Adrenal gland (tissue), 9 donors: ENCODE measurements at regions not wholly inside any gene's neighbourhood (a gene's known extent, or its start where the extent isn't known, plus 50 kb on each side); places are given as distances from the start of the nearest gene placed in this dataset.

ENCODE experiments used
- DNase-seq, 7 donors: peaks; one replicate each; pipeline ENCODE4 v3.0.0-alpha.2; 2019 to 2020
- H3K27ac ChIP-seq, 5 donors: fragments of 200-600 bp; sonication (generic) in 4 of 5; 1 replicate in 3 of 5; 2 replicates in 2 of 5; pipeline versions ENCODE4 v1.5.1 to v1.8.0; 2016 to 2020; ENCODE audit warnings: mild to moderate bottlenecking in 1 of 5
- H3K27me3 ChIP-seq: fragments of 200-600 bp; 2 replicates; pipeline ENCODE4 v1.8.0; 2021
- H3K36me3 ChIP-seq, 2 donors: fragments of 200-600 bp; replicated peaks in 1 of 2; 1 replicate in 1 of 2; 2 replicates in 1 of 2; pipeline versions ENCODE4 v1.5.1 to v1.8.0; 2018 to 2022
- H3K4me1 ChIP-seq, 2 donors: fragments of 200-600 bp; replicated peaks in 1 of 2; 1 replicate in 1 of 2; 2 replicates in 1 of 2; pipeline versions ENCODE4 v1.5.1 to v1.8.0; 2018 to 2021
- H3K4me3 ChIP-seq, 4 donors: fragments of 200-600 bp; sonication (generic) in 3 of 4; one replicate each; pipeline ENCODE4 v1.5.1; 2016 to 2018
- H3K9me3 ChIP-seq, 3 donors: fragments of 200-600 bp; sonication (generic) in 1 of 3; replicated peaks in 1 of 3; 1 replicate in 2 of 3; 2 replicates in 1 of 3; pipeline versions ENCODE4 v1.5.1 to v1.8.0; 2016 to 2021
- CTCF ChIP-seq, 6 experiments: fragments of 450-650 bp in 4 of 6; fragments of 200-600 bp in 2 of 6; sonication (generic) in 1 of 6; IDR thresholded peaks; 1 replicate in 5 of 6; 2 replicates in 1 of 6; pipeline versions ENCODE4 v1.5.1 to v1.8.0; 2016 to 2021; ENCODE audit warnings: antibody characterized with exemption in 6 of 6, mild to moderate bottlenecking in 2 of 6, moderate library complexity in 1 of 6
- POLR2A ChIP-seq, 2 donors: fragments of 450-650 bp; IDR thresholded peaks; one replicate each; pipeline ENCODE4 v1.6.1; 2017; ENCODE audit warnings: antibody characterized with exemption in 2 of 2, mild to moderate bottlenecking in 2 of 2, moderate library complexity in 1 of 2
- WGBS, 4 donors: extraction: QIAGEN DNeasy Blood & Tissue Kit in 2 of 4; methylation state at CpG; one replicate each; pipeline versions ENCODE4 v1.1.5 to v1.1.7; 2013 to 2017; 5-methylcytosine and 5-hydroxymethylcytosine counted together
- intact Hi-C, 2 donors: fragments of 100-400 bp; cut with DNase I; formaldehyde crosslinking; loops; one replicate each; pipeline versions ENCODE4 v1.14.1 to v1.15.0; 2022 to 2023
- donor health status: healthy with polysubstance abuse.
- donor health status: Bipolar disorder and iron deficiency.
- donor health status: DM: yes; HTN: yes; CAD: no.
- donor health status: DM: no; HTN: no; CAD: no.
- donor health status: DM: no; HTN: no; CAD: no.

DNA sequence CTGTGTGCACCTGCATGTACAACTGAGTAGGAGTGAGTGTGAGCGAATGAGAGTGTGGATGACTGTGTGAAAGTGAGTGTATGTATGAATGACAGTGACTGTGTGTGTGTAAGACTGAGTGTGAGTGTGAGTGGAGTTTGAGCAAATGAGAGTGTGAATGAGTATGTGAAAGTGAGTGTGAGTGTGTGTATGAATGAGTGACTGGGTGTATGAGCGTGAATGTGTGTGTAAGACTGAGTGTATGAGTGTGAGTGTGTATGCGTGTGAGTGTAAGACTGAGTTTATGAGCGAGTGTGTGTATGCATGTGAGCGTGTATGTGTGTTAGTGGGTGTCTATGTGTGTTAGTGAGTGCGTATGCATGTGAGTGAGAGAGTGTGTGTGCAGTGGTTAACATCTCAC is 220.8 kb downstream of the QKI start:
- Histone ChIP-seq H3K4me1 (no peaks in the 10 kb centered on the region), H3K27me3 (peaks cover 13% of the 10 kb centered on the region), H3K36me3 (no peaks in the 10 kb centered on the region), H3K9me3 (no peaks in the 10 kb centered on the region), H3K27ac (no peak overlapping the region), H3K4me3 (no peak overlapping the region)
- intact Hi-C loops: no loop called here
- TF ChIP-seq CTCF (IDR thresholded peaks at IDR 0.05): no peak
- TF ChIP-seq POLR2A (IDR thresholded peaks at IDR 0.05): no peak
- 89 to 92% (median 91%) methylated on average over 6 of the region's 6 CpGs for WGBS, 4 donors
- DNase-seq: no peak

- Histone ChIP-seq H3K27ac (no peak overlapping the region), H3K9me3 (no peaks in the 10 kb centered on the region), H3K36me3 (no peaks in the 10 kb centered on the region), H3K27me3 (peaks cover 21% of the 10 kb centered on the region), H3K4me3 (no peak overlapping the region), H3K4me1 (no peaks in the 10 kb centered on the region)
- DNase-seq: no peak
- intact Hi-C loops: no loop called here
- 82 to 87% (median 85%) methylated on average over 11 to 21 of the region's 21 CpGs for WGBS, 4 donors
- TF ChIP-seq CTCF (IDR thresholded peaks at IDR 0.05): no peak
- TF ChIP-seq POLR2A (IDR thresholded peaks at IDR 0.05): no peak
These were observed 220.0 kb downstream of the QKI start for GRCh38 chr6:163634211-163635171.

DNA sequence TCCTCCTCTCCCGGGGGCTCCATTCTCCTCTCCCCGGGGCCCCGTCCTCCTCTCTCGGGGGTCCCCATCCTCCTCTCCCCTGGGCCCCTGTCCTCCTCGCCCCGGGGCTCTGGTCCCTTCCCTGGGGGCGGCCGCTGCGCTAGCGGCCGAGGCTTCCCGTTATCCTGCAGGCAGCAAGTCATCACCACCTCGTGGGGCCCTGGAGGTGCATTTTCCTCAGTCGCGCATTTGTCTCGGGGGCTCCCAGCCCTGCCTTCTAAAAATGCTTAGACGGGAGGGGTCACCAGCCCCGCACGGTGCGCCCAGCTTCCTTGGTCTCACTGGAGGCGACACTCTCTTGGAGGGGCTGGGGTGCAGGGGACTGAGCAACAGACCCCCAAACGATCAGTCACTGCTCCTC is 216.5 kb downstream of the QKI start:
- no peaks in the 10 kb centered on the region for H3K9me3 ChIP-seq
- no peak for DNase-seq
- no peak overlapping the region for H3K27ac ChIP-seq
- H3K4me3 ChIP-seq: no peak overlapping the region
- no peaks in the 10 kb centered on the region for H3K36me3 ChIP-seq
- H3K4me1 ChIP-seq: no peaks in the 10 kb centered on the region
- intact Hi-C loops: no loop called here
- WGBS, 4 donors: 35 to 53% (median 37%) methylated on average over 12 to 22 of the region's 22 CpGs
- no peak for TF ChIP-seq POLR2A (IDR thresholded peaks at IDR 0.05)
- TF ChIP-seq CTCF (IDR thresholded peaks at IDR 0.05): no peak
- H3K27me3 ChIP-seq: peaks cover 22% of the 10 kb centered on the region

GRCh38 chr6:163630572-163630971 is 216.1 kb downstream of the QKI start:
- Histone ChIP-seq H3K9me3 (no peaks in the 10 kb centered on the region), H3K27me3 (peaks cover 22% of the 10 kb centered on the region), H3K4me1 (no peaks in the 10 kb centered on the region), H3K27ac (no peak overlapping the region), H3K4me3 (no peak overlapping the region), H3K36me3 (no peaks in the 10 kb centered on the region)
- DNase-seq: no peak
- intact Hi-C loops: no loop called here
- 12 to 36% (median 16%) methylated on average over 9 to 34 of the region's 34 CpGs for WGBS, 4 donors
- TF ChIP-seq CTCF (IDR thresholded peaks at IDR 0.05) (no peak), POLR2A (IDR thresholded peaks at IDR 0.05) (no peak)
